ENCODE measurements at regions not wholly inside any gene's neighbourhood (a gene's known extent, or its start where the extent isn't known, plus 50 kb on each side); places are given as distances from the start of the nearest gene placed in this dataset.

DNA sequence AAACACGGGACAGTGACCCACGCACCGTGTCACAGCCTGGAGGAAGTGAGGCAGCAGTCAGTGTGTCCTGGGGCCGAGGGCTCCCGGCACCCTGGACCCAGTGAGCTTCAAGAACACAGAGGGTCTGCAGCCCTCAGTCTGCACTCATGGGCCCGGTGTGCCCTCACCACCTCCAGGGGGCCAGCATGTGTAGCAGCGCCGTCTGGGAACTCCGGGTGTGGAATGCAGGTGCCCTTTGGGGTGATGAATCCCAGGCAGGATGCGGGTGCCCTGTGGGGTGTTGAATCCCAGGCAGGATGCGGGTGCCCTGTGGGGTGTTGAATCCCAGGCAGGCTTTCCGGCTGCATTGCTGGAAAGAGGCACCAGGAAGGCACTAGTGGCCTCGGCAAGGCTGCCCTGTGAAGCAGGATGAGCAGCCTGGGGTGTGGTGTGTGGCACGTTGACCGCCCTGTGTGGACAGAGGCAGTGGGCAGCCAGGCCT lies 1399.9 kb downstream of the BRD1 start:
- Histone ChIP-seq H3K4me1 (ENCODE audit: control insufficient read depth, insufficient read depth, low read length) (no peaks in the 10 kb centered on the region), H3K4me3 (ENCODE audit: low read depth, low read length) (no peak overlapping the region), H3K36me3 (ENCODE audit: control insufficient read depth in 2 of 2, insufficient read depth in 1 of 2, low read length in 2 of 2) (no peaks in the 10 kb centered on the region), H3K27ac (ENCODE audit: extremely low read depth, low read depth, low read length) (no peak overlapping the region), H3K9me3 (ENCODE audit: control insufficient read depth, insufficient read depth, low read depth, low read length) (no peaks in the 10 kb centered on the region)
- ChIA-PET CTCF (interaction anchor here (0.6 kb wide), 1 partner anchor 168 kb away, joined by 3 read pairs; no protein-coding TSS in a partner anchor), POLR2A (no interaction called here)
- TF ChIP-seq ZNF23 (tag by site-specific recombination; IDR thresholded peaks at IDR 0.05; ENCODE audit: borderline replicate concordance): no peak
- no peak for TF ChIP-seq ZNF473 (tag by site-specific recombination; IDR thresholded peaks at IDR 0.05)
- no peak for TF ChIP-seq KLF8 (tag by site-specific recombination; IDR thresholded peaks at IDR 0.05)
- TF ChIP-seq ZNF585B (tag by site-specific recombination; IDR thresholded peaks at IDR 0.05): no peak
- TF ChIP-seq ZNF555 (tag by site-specific recombination; conservative IDR thresholded peaks at IDR 0.05): no peak
- TF ChIP-seq, protein P1, sequence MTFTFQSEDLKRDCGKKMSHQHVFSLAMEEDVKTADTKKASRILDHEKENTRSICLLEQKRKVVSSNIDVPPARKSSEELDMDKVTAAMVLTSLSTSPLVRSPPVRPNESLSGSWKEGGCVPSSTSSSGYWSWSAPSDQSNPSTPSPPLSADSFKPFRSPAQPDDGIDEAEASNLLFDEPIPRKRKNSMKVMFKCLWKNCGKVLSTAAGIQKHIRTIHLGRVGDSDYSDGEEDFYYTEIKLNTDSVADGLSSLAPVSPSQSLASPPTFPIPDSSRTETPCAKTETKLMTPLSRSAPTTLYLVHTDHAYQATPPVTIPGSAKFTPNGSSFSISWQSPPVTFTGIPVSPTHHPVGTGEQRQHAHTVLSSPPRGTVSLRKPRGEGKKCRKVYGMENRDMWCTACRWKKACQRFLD (tag by site-specific recombination; IDR thresholded peaks at IDR 0.05): no peak
- TF ChIP-seq ZNF354C (tag by site-specific recombination; IDR thresholded peaks at IDR 0.05; ENCODE audit: borderline replicate concordance, low read depth): no peak
- no peak for TF ChIP-seq ZNF404 (tag by site-specific recombination; IDR thresholded peaks at IDR 0.05)
- TF ChIP-seq ZNF514 (tag by site-specific recombination; IDR thresholded peaks at IDR 0.05): no peak
- TF ChIP-seq ZNF600 (tag by site-specific recombination; IDR thresholded peaks at IDR 0.05): no peak
- no peak for TF ChIP-seq ZNF48 (tag by site-specific recombination; IDR thresholded peaks at IDR 0.05)

DNA sequence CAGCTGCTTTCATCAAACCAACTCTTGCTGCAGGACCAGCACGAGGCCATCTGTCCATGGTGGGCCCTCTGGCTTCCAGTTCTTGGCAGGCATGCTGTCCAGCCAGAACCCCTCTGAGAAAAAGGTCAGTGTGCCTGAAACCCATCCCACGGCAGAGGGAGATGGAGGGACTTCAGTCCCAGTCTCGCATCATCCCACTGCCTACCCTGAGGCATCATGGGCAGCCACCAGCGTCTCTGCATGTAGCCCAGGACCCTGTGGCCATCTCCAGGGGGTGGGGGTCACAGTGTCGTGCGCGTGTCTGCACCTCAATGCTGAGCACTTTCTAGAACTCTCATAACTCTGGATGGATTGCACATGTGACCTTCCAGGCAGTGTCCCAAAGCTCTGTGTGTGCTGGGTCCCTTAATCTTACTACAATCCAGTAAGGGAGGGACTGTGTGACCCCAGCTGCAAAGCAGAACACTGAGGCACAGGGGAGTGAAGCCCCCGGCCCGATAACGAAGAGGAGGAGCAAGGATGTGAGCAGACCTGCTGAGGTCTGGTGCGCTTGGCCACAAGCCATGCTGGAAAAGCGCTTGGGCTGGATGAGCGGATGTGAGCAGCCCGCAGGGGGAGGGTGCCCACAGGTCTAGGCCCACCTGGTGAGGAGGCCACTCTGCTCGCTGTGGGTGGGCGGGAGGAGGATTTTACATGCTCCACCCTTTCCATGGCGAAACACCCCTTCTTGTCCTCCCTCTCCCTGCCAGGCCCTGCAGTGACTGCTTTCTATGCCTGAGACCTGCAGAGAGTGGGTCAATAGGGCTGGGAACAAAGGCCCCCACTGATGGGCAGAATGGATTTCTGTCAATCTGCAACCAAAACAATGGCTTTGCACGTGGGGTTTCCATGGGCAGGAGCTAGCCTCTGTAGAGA lies 1401.0 kb downstream of the BRD1 start:
- no peaks in the 10 kb centered on the region for H3K9me3 ChIP-seq (ENCODE audit: control insufficient read depth, insufficient read depth, low read depth, low read length)
- H3K27ac ChIP-seq (ENCODE audit: extremely low read depth, low read depth, low read length): no peak overlapping the region
- no peak overlapping the region for H3K4me3 ChIP-seq (ENCODE audit: low read depth, low read length)
- H3K4me1 ChIP-seq (ENCODE audit: control insufficient read depth, insufficient read depth, low read length): no peaks in the 10 kb centered on the region
- POLR2A ChIA-PET: no interaction called here
- CTCF ChIA-PET: interaction anchor here (0.7 kb wide), 1 partner anchor 412 kb away, joined by 3 read pairs; no protein-coding TSS in a partner anchor
- H3K36me3 ChIP-seq (ENCODE audit: control insufficient read depth in 2 of 2, insufficient read depth in 1 of 2, low read length in 2 of 2): no peaks in the 10 kb centered on the region
- TF ChIP-seq, protein P2, sequence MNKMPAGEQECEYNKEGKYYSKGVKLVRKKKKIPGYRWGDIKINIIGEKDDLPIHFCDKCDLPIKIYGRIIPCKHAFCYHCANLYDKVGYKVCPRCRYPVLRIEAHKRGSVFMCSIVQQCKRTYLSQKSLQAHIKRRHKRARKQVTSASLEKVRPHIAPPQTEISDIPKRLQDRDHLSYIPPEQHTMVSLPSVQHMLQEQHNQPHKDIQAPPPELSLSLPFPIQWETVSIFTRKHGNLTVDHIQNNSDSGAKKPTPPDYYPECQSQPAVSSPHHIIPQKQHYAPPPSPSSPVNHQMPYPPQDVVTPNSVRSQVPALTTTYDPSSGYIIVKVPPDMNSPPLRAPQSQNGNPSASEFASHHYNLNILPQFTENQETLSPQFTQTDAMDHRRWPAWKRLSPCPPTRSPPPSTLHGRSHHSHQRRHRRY (tag by site-specific recombination; IDR thresholded peaks at IDR 0.05): no peak
- TF ChIP-seq, protein P3, sequence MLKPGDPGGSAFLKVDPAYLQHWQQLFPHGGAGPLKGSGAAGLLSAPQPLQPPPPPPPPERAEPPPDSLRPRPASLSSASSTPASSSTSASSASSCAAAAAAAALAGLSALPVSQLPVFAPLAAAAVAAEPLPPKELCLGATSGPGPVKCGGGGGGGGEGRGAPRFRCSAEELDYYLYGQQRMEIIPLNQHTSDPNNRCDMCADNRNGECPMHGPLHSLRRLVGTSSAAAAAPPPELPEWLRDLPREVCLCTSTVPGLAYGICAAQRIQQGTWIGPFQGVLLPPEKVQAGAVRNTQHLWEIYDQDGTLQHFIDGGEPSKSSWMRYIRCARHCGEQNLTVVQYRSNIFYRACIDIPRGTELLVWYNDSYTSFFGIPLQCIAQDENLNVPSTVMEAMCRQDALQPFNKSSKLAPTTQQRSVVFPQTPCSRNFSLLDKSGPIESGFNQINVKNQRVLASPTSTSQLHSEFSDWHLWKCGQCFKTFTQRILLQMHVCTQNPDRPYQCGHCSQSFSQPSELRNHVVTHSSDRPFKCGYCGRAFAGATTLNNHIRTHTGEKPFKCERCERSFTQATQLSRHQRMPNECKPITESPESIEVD (tag by site-specific recombination; IDR thresholded peaks at IDR 0.05): no peak
- TF ChIP-seq ZNF514 (tag by site-specific recombination; IDR thresholded peaks at IDR 0.05) (no peak), ZNF274 (IDR thresholded peaks at IDR 0.05; ENCODE audit: low read length) (no peak), ZNF274 (tag by site-specific recombination; IDR thresholded peaks at IDR 0.05; ENCODE audit: borderline replicate concordance) (no peak), ZXDB (tag by site-specific recombination; IDR thresholded peaks at IDR 0.05) (no peak), ZFP37 (tag by site-specific recombination; IDR thresholded peaks at IDR 0.05) (no peak), GFI1B (tag by site-specific recombination; IDR thresholded peaks at IDR 0.05) (no peak), ZNF350 (tag by site-specific recombination; IDR thresholded peaks at IDR 0.05) (no peak), ZNF529 (tag by site-specific recombination; IDR thresholded peaks at IDR 0.05; ENCODE audit: insufficient replicate concordance) (no peak), SP7 (tag by site-specific recombination; IDR thresholded peaks at IDR 0.05) (no peak)
- TF ChIP-seq, protein P4, sequence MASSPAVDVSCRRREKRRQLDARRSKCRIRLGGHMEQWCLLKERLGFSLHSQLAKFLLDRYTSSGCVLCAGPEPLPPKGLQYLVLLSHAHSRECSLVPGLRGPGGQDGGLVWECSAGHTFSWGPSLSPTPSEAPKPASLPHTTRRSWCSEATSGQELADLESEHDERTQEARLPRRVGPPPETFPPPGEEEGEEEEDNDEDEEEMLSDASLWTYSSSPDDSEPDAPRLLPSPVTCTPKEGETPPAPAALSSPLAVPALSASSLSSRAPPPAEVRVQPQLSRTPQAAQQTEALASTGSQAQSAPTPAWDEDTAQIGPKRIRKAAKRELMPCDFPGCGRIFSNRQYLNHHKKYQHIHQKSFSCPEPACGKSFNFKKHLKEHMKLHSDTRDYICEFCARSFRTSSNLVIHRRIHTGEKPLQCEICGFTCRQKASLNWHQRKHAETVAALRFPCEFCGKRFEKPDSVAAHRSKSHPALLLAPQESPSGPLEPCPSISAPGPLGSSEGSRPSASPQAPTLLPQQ (tag by site-specific recombination; IDR thresholded peaks at IDR 0.05): no peak
- TF ChIP-seq, protein P5, sequence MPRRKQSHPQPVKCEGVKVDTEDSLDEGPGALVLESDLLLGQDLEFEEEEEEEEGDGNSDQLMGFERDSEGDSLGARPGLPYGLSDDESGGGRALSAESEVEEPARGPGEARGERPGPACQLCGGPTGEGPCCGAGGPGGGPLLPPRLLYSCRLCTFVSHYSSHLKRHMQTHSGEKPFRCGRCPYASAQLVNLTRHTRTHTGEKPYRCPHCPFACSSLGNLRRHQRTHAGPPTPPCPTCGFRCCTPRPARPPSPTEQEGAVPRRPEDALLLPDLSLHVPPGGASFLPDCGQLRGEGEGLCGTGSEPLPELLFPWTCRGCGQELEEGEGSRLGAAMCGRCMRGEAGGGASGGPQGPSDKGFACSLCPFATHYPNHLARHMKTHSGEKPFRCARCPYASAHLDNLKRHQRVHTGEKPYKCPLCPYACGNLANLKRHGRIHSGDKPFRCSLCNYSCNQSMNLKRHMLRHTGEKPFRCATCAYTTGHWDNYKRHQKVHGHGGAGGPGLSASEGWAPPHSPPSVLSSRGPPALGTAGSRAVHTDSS (tag by site-specific recombination; IDR thresholded peaks at IDR 0.05): no peak
- TF ChIP-seq, protein P6, sequence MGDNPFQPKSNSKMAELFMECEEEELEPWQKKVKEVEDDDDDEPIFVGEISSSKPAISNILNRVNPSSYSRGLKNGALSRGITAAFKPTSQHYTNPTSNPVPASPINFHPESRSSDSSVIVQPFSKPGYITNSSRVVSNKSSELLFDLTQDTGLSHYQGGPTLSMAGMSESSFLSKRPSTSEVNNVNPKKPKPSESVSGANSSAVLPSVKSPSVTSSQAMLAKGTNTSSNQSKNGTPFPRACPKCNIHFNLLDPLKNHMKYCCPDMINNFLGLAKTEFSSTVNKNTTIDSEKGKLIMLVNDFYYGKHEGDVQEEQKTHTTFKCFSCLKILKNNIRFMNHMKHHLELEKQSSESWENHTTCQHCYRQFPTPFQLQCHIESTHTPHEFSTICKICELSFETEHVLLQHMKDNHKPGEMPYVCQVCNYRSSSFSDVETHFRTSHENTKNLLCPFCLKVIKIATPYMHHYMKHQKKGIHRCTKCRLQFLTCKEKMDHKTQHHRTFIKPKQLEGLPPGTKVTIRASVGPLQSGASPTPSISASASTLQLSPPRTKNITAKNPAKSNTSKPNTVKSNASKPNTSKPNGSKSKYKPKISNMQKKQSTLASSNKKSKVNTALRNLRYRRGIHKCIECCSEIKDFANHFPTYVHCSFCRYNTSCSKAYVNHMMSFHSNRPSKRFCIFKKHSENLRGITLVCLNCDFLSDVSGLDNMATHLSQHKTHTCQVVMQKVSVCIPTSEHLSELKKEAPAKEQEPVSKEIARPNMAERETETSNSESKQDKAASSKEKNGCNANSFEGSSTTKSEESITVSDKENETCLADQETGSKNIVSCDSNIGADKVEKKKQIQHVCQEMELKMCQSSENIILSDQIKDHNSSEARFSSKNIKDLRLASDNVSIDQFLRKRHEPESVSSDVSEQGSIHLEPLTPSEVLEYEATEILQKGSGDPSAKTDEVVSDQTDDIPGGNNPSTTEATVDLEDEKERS (tag by site-specific recombination; IDR thresholded peaks at IDR 0.05): no peak
